NCI-H2196 treated with DMSO at 0.1 percent for 48 hours (cell line): ENCODE measurements at regions not wholly inside any gene's neighbourhood (a gene's known extent, or its start where the extent isn't known, plus 50 kb on each side); places are given as distances from the start of the nearest gene placed in this dataset.
"Not testable (repeated sequence)": the region's sequence is repeated elsewhere in the genome, so short reads cannot be mapped to it uniquely, and the experiment has no call there.

ENCODE experiments used
- DNase-seq: peaks from one replicate; lab custom pipeline; 2025; ENCODE audit not compliant: unreplicated experiment; lab: John Stamatoyannopoulos, UW

DNA sequence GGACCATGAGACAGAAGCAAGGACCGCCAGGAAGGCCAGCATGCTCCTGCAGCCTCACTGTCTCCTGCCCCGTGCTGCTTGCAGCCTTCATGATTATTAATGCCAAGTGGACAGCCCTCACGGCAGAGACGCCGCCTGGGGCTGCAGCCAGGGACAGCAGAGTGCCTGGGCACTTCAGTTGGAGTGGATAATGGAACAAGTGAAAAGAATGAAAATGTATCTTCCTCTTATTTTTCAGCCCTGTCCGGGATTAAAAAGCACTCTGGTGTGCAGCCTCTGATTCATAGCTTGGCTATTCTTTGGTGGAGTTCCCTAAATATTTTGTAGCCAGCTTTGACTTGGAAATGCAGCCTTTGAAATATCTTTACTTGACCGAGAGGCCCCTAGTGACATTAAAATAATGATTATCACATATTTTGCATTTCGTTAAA lies 1404.2 kb downstream of the BRD1 start:
- no peak for DNase-seq

DNA sequence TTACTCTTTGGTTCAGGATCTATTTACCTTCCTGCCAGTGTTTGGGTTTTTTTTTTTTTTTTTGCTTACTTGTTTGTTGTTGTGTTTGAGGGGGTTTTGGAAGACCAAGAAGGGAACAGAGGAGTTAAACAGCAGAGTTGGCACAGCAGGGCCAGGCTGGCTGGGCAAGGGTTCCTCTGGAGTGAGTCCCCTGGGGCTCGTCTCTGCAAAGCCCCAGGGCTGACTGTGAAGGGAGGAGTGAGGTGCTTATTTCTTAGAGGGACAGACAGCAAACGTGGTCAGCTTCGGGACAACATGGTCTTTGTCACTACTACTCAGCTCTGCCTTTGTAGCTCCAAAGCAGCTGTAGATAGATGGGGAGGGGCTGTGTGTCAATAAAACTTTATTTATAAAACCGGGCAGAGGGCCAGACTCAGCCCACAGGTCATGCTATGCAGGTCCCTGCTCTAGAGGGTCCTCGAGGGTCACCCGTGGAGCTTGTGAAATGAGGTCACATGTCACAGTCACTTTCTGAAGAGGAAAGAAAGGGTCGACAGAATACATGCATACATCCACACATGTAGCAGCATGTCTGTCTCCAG lies 1404.7 kb downstream of the BRD1 start:
- DNase-seq, result no peak

DNA sequence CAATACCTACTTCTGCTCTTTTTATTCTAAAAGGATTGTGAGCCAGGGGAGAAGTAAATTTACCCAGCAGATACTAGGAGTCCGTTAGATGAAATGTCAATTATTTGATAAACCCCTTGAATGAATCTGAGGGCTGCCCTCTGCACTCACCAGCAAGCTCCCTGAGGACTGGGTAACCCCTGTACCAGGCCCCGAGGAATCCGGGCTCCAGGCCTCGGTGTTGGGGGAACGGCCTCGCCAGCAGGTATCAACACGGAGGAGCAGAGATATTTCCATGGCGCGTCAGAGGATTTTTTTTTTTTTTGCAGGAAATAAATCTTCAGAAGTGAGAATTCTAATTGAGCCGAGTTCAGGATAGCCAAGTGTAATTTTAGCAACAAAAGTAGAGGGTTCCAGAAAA lies 1408.8 kb downstream of the BRD1 start:
- DNase-seq, result no peak

DNA sequence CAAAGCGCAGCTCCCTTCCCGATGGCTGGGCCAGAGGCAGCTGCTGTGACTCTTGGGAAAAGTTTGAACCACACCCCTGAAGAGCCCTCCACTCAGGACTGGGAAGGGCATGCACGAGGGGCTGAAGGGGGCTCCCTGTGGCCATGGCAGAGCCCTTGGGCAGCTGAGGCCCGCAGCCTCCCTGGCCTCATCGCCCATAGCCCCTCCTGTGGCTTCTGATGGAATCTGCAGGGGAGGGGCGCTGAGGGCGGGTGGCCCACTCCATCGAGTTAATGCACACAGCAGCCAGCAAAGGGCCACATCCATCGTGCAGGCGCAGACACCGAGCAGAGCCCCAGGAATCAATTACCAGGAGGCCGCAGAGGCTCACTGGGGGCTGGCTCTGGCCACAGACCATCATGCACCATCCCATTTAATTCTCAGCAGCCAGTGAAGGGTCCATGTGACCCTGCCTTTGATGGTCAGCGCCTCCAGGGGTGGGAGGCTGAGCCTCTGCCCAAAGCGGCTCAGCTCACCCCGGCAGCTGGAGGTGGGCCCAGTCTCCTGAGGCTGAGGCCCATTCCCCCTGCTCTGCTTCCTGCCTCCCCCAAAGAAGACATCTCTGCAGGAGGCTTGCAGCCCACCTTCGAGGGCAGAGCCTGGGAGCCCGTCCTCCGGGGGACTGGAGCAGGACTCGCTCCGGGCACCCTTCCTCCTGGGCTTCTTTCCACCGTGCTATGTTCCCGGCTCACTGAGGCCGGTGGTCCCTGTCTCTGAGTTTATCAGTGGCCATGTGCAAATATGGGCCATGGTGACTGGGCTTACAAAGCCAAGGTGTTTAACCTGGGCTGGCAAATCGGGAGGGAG lies 1410.2 kb downstream of the BRD1 start:
- no peak for DNase-seq

DNA sequence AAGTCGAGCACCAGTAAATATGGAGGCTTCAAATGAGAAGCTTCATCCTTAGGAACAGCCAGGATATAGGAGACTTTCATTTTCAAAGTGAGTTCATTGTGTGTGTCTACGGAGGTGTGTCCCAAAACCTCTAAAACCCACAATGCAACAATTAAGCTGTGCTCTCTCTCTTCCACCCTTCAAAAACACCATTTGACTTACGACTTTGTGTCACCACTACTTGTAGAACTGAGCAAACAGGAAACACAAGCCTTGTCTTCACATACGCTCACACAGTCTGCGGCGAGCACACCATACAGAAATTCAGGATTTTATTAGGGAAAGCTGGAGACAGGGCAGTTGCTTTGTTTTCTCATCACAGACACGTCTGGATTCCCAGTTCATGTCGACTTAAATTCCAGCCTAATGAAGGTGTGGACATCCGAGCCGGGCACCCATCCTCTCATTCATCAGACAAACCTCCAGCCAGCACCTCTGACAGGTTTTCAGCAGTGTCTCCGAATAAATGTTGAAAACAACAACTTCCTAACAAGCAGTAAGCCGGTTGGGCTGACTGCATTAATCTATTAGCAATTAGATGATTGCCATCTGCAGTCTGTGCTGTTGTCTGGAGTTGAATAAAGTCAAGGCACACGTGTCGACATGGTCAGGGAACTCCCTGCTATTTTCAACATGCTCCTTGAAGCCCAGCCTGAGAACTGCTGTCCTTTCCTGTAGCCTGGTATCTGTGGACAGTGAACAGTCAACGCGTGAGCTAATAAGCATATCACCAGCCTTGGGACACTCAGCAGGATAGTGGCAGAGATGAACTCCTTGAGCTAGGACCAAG lies 1411.1 kb downstream of the BRD1 start:
- DNase-seq, result no peak

DNA sequence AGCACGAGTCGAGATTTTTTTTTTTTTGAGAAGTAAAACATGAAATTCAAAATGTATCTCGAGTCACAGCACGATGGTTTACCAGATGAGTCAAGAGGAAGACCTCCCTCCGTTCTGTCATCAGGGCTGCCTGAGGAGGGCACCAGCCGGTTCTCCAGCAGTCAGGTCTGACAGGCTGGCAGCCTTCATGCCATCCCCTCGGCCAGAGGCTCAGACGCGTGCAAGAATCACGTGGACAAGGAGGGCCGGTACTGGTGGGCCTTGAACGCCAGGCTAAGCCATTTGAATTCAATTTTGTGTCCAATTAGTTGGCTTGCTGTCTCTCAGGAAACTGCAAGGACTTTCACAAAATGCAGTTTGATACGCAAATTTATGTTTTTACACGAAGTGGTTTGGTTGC lies 1412.2 kb downstream of the BRD1 start:
- DNase-seq, result no peak

DNA sequence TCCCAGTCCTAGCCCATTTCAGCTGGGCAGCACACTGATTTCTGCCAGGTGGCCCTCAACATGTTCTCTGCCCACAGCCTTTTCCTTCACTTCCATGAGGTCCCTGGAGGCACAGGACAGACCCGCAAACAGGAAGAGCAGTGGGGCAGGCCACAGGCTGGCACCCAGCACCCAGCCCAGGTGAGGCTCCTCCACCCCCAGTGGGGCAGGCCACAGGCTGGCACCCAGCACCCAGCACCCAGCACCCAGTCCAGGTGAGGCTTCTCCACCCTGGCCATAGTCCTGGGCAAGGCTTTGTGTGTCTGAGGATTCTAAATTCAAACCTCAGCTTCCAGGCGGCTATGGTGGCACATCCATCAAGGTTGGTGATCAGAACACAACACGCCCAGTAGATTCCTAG lies 1413.0 kb downstream of the BRD1 start:
- DNase-seq, result no peak

DNA sequence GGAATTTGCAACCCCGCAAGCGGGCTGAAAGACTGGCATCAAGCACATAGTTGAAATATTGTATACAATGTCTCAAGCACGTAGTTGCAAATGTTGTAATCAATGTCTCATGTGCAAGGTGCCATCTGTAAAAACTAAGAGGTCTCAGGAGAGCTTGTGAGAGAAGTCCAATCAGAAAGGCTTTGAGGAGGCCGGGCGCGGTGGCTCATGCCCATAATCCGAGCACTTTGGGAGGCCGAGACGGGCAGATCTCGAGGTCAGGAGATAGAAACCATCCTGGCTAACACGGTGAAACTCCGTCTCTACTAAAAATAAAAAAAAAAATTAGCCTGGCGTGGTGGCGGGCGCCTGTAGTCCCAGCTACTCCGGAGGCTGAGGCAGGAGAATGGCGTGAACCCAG lies 1414.7 kb downstream of the BRD1 start:
- DNase-seq, result not testable (repeated sequence)

DNA sequence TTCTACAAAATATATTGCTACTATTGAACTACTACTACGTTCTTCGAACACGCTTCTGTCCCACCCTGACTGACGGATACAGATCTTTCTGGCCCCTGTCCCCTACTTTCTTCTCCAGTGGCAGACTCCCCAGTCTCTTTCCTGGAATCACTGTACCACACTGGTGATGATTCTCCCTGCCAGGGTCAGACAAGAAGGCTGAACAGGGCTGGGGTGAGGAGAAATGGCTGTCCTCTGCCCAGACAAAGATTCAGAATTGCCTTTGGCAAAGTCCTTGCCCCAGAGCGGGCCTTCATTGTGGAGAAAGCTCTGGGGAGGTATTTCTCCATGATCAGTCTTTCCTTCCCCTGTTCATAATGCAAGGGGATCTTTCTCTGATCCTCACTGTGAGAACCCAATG lies 1417.1 kb downstream of the BRD1 start:
- DNase-seq, result no peak

DNA sequence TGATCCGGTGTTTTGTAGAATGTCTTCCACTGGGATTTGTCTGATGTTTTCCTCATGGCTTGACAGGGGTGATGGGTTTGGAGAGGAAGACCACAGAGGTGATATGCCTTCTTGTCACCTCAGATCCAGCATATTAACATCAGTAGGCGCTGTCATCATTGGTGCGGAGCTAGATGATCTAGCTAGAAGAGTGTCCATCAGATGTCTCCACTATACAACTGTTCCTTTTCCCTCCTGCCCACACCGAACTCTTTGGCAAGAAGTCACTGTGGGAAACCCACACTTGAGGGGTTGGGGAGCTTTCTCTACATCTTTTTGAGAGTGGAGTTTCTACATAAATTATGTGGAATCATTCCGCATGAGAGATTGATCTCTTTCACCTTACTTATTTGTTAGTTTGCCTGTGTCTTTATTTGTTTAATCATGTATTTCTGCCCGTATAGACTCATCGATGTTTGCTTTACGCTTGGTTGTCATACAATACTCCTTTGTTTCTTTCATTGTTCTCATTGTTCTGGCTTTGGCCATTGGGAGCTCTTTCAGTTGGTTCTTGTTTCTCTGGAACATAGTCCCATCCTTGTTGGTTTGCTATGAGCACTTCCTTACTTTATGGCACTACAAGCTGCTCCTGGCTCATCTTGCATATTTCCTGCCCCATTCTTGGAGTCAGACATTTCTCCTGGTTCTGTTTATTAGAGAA lies 1420.3 kb downstream of the BRD1 start:
- no peak for DNase-seq

DNA sequence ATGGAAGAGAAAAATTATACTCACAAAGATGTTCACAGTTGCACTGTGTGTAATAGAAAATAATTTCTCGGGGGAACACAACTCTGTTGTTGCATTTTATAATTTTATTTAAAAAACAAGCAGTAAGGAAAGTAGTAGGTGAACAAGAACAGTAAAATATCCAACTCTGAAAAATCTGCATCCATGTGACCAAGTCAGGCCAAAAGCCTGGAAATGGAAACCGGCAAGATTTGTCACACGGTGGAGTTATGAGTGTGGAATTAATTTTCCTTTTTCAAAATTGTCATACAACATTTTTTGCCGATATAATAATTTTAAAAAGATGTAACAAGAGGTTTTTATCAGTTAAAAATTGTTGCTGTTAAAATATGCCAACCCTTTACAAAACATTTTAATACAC lies 1421.5 kb downstream of the BRD1 start:
- DNase-seq, result no peak

DNA sequence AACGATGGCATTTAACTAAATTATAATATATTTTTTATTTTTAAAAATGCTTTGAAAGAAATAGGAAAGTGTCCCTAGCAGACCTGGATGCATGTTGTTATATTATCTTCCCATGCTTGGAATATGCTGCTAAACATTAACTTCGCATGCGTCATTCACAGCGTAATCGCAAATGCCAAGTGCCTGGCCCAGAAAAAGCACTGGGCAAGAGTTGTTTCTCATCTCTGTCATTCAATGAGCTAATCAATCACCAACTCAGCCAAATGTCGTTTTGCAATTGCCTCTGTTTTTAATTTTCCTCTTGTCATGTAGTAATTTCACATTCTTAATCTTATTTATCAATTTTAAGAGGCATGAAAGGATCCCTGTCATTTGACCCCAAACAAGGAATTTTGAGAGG lies 1421.9 kb downstream of the BRD1 start:
- no peak for DNase-seq

DNA sequence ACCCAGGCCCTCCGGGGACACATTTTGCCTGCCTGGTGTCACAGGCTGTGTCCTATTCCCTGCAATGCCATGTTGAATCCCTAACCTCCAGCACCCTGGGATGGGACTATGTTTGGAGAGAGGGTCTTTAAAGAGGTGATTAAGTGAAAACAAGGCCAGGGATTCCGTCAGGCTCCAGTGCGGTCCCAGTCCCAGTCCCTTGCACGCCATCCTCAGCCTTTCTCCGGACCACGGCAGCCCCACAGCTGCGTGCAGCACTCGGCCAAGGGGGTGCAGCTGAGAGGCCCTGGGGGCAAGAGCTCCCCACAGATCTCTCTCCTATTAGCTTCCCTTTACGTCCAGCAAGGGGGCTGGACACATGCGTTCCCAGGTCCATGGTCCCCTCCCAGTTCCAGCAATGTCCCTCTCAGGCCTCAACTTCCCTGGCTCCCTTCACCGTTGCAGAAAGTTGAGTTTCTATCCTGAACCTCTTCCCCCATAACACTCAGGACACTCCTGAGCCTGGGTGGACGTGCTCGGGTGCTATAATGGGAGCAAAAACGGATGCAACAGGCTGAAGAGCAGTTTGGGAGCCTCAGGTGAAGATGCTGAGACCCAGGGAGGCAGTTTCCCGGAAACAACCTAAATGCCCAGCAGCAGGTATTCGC lies 1422.7 kb downstream of the BRD1 start:
- DNase-seq, result no peak

DNA sequence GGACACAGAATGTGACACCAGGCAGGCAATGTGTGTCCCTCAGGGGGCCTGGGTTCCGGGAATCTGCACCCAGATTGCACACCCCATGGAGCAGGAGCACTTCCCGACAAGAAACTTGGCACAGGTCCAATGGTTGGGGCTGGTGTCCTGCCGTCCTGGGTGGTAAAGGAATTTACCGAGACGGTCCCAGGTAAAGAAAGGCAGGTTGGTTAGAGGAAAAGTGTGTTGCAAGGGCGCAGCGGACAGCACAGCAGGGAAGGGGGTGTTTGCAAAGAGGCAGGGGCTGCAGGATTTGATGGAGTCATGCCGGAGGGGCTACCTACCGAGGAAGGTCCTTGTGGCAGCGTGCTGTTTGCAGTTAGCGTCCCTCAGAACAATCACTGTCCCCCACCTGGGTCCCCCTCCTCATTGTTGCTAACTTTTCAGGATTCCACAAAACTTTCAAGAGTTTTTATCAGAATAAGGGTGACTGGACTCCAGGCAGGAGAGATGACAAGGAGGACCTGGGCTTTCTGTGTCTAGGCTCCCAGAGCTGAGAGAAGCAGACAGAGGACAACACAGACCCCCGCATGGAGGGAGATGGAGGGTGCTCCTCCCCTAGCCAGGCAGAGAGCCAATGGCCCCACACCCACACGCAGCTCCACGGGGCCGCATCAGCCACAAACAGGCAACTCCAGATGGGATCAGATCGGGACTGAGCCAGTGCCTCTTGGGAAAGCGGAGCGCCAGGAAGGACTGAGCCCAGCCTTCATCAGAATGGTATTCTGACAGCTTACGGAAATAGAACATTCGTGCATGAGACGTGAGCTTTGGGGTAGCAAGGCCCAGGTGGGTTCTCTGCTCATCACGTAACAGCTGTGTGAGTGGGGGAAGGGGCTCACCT lies 1423.9 kb downstream of the BRD1 start:
- no peak for DNase-seq

DNA sequence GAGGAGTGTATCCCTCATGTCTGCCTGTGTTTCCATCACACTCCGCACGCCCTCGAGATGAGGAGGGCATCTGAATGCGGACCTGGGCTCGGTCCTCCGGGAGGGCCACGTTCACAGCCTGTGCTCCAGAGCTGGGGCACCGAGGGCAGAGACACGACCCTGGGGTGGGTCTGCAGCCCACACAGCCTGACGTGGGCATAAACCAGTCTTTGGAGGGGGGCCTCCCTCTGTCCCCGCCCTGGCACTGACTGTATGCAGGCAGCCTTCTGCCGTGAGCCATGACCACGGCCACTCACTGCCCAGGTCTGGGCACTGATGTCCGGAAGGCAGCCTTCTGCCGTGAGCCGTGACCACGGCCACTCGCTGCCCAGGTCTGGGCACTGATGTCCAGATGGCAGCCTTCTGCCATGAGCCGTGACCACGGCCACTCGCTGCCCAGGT lies 1425.1 kb downstream of the BRD1 start:
- no peak for DNase-seq

DNA sequence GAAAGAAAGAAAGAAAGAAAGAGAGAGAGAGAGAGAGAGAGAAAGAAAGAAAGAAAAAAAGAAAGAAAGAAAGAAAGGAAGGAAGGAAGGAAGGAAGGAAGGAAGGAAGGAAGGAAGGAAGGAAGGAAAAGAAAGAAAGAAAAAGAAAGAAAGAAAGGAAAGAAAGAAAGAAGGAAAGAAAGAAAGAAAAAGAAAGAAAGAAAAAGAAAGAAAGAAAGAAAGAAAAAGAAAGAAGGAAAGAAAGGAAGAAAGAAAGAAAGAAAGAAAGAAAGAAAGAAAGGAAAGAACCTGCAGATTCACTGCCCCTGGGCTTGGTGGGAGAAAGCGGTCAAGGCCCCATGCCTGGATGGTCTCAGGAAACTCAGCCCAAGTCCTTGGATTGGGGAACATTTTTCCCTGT lies 1426.2 kb downstream of the BRD1 start:
- DNase-seq, result not testable (repeated sequence)

DNA sequence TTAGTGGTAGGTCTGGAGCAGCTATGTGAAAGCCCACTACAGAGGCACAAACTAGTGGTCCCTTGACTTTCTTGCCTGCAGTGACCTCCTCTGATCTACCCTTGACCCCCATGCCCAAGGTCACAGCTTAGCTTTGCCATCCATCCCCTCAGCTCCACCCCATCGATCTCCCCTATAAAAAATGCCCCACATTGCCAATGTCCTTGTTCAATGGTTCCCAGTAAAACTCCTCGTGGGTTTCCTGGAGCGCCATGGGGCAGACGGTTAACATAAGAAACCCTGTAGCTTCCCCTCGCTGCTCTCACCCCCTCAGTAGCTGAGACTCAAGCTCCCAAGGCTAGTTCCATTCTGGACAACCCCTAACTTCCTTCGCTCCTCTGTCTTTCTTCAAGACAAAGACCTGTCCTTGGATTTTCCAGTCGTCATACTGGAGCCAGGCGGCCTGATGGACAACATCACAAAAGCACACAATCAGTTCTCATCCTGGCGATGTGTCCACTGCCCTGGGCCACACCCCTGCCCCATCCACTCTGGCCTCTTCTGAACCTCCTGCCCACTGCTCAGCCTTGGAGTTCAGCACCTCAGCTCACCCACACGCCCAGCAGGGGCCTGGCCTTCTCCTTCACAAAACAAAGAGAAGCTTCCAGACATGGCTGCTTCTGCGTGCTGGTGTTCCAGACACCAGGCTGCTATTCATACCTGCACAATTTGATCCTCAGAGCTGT lies 1429.3 kb downstream of the BRD1 start:
- DNase-seq, result no peak

DNA sequence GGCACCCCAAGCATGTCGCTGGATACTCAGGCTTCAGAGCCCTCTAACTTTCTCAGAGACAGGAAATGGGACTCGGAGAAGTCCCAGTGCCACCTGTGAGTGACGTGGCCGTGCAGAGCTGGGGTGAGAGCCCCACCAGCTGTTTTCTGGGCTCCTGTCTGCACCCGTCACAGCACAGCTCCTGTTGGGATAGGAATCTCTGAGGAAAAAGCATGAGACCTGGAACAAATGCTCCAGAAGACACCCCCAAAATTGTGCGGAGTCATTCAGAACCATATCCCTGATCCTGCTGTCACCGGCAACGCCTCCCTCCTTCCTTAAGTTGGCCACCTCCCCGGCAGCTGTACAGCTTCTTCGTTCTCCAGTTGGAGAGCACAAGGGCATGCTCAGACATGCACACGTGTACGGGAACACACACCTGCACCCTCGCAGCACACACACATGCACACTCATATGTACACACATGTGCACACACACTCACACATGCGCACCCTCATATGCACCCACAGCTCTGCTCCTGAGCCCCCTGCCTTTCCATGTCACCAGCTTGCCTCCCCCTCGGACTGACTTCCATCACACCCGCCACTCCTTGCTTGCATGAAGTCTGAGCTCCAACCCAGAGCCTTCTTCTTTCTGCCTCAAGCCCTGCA lies 1430.0 kb downstream of the BRD1 start:
- no peak for DNase-seq
